Mammary epithelial cell (primary cell): ENCODE measurements at regions not wholly inside any gene's neighbourhood (a gene's known extent, or its start where the extent isn't known, plus 50 kb on each side); places are given as distances from the start of the nearest gene placed in this dataset.

Experiments used
- CTCF ChIP-seq, 2 donors: IDR thresholded peaks in 1 of 2; conservative IDR thresholded peaks in 1 of 2; 2 replicates each; pipeline ENCODE4 v1.5.1; 2011 to 2012; ENCODE audit warnings: inconsistent platforms in 2 of 2, low read length in 2 of 2, mild to moderate bottlenecking in 2 of 2, control low read depth in 1 of 2, low read depth in 1 of 2; ENCODE audit not compliant: insufficient read depth in 1 of 2; ENCODE audit errors: extremely low read depth in 1 of 2
- EZH2 ChIP-seq: IDR thresholded peaks from 2 replicates; pipeline ENCODE4 v1.6.1; 2012; ENCODE audit warnings: low read length, inconsistent platforms, borderline replicate concordance

- TF ChIP-seq CTCF (conservative IDR thresholded peaks at IDR 0.05 in 1 of 2, IDR thresholded peaks at IDR 0.05 in 1 of 2; ENCODE audit: extremely low read depth in 1 of 2, insufficient read depth in 1 of 2, low read depth in 1 of 2, low read length in 2 of 2): no peak
- no peak for TF ChIP-seq EZH2
Observed at GRCh38 chr1:99438656-99439230, 174.5 kb downstream of the PLPPR4 start.
